ENCODE measurements at regions not wholly inside any gene's neighbourhood (a gene's known extent, or its start where the extent isn't known, plus 50 kb on each side); places are given as distances from the start of the nearest gene placed in this dataset.
"Not testable (repeated sequence)": the region's sequence is repeated elsewhere in the genome, so short reads cannot be mapped to it uniquely, and the experiment has no call there.

DNA sequence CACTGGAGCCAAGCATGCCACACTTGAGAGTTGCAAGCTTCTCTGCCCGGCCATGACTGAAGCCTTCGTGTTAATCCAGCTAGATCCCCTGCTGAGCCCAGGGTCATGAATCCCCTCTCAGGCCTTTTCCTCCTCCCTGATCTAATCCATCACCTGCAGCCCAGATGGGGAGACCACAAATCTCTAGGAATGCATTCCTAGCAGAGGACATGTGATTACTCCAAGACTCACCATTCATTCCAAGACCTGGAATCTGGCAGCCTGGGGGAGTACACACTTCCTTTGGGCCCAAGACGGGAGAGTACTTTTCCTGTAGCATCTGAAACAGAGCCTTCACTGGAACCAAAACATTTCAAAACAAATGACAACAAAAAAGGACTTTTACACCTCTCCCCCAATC is 269.3 kb upstream of the NFIA start:
- CTCF ChIA-PET, result no interaction called here
- H3K27ac ChIP-seq, result no peak overlapping the region
- POLR2A ChIA-PET (ENCODE audit: low non-redundant PET), result no interaction called here
- TF ChIP-seq, protein P1, sequence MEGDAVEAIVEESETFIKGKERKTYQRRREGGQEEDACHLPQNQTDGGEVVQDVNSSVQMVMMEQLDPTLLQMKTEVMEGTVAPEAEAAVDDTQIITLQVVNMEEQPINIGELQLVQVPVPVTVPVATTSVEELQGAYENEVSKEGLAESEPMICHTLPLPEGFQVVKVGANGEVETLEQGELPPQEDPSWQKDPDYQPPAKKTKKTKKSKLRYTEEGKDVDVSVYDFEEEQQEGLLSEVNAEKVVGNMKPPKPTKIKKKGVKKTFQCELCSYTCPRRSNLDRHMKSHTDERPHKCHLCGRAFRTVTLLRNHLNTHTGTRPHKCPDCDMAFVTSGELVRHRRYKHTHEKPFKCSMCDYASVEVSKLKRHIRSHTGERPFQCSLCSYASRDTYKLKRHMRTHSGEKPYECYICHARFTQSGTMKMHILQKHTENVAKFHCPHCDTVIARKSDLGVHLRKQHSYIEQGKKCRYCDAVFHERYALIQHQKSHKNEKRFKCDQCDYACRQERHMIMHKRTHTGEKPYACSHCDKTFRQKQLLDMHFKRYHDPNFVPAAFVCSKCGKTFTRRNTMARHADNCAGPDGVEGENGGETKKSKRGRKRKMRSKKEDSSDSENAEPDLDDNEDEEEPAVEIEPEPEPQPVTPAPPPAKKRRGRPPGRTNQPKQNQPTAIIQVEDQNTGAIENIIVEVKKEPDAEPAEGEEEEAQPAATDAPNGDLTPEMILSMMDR (conservative IDR thresholded peaks at IDR 0.05; ENCODE audit: low read depth), result no peak
- DNase-seq (ENCODE audit: low spot score), result no peak

DNA sequence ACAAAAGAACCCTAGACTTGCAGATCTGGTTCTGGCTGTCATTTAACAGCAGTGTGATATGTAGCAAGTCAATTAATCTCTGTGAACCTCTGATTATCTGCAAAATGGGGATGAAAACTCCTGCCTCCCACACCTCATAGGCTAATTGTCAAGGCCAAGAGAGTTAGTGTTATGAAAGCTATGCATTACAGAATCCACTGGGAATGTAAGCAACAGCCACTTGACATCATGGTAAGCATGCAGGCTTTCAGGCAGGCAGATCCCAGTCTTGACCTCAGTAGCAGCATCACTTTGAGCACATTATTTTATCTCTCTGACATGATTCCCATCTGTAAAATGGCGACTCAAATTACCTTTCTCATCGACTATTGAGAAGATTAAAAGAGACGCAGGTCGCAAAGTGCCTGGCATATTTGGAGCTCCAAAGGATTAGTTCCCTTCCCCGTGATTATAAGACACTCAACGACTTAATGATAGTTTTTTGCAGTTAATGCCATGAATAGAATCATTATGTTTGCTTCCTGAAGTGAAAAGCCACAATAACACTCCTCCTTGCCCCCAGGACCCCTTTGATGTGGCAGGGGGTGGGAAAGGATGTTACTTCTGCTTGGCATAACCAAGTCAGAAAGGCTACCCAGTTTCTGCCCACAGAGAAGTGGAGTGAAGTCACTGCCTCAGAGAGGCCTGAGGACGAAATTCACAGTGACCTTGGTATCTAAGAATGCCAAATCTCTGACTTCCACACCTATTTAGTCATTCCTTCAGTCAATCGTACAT is 273.0 kb upstream of the NFIA start:
- DNase-seq (ENCODE audit: low spot score), result no peak
- TF ChIP-seq, protein P1 (conservative IDR thresholded peaks at IDR 0.05; ENCODE audit: low read depth), result no peak
- POLR2A ChIA-PET (ENCODE audit: low non-redundant PET), result no interaction called here
- no peak overlapping the region for H3K27ac ChIP-seq
- CTCF ChIA-PET, result no interaction called here

DNA sequence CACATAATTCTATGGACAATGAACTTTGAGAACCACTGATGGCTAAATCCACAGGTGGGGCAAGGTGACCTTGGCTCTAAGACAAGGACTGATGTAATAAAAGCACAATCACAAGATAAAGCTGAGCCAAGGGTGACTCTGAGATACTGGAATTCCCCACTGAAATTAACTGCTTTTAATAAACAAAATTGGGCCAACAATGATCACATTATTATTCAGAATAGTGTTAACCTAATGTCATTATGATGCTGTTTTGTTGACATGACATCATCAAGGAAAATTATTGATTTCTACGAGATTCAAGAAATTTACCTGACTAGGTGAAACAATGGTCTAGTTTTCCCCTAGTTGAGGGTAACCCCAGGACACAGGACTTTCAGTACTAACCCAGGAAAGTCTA is 273.7 kb upstream of the NFIA start:
- ChIA-PET POLR2A (ENCODE audit: low non-redundant PET) (no interaction called here), CTCF (no interaction called here)
- no peak for DNase-seq (ENCODE audit: low spot score)
- TF ChIP-seq, protein P1 (conservative IDR thresholded peaks at IDR 0.05; ENCODE audit: low read depth), result no peak
- no peak overlapping the region for H3K27ac ChIP-seq

DNA sequence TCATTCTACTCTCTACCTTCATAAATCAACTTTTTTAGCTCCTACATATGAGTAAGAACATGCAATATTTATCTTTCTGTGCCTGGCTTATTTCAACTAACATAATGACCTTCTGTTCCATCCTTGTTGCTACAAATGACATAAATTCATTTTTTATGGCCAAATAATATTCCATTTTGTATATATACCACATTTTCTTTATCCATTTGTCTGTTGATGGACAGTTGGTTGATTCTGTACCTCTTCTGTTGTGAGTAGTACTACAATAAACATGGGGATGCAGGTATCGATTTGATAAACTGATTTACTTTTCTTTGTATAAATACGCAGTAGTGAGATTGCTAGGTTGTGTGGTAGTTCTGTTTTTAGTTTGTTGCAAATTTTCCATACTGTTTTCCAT is 279.5 kb upstream of the NFIA start:
- DNase-seq (ENCODE audit: low spot score), result no peak
- CTCF ChIA-PET, result no interaction called here
- TF ChIP-seq, protein P1 (conservative IDR thresholded peaks at IDR 0.05; ENCODE audit: low read depth), result no peak
- no peak overlapping the region for H3K27ac ChIP-seq
- POLR2A ChIA-PET (ENCODE audit: low non-redundant PET), result no interaction called here

DNA sequence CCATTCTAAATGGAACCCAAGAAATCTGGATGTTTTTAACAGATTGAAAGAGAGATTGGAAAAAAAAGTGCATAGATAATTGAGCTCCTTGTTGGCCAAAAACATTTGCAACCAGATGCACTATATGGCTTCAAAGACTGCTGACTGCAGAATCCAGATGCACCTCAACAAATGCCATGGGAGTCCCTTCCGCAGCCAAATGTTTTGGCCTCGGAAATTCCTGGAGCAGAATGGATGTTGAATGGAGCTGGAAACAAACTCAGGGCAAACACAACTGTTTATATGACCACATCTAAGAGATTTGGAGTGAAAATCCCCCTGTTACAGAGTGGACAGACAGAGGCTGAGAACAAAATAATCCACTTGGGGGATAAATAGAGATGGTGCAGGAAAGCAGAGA is 285.0 kb upstream of the NFIA start:
- DNase-seq (ENCODE audit: low spot score), result no peak
- CTCF ChIA-PET, result interaction anchor here (0.6 kb wide), 2 partner anchors 182 to 316 kb away, joined by 3 to 4 read pairs; no protein-coding TSS in a partner anchor
- TF ChIP-seq, protein P1 (conservative IDR thresholded peaks at IDR 0.05; ENCODE audit: low read depth), result no peak
- H3K27ac ChIP-seq, result no peak overlapping the region
- POLR2A ChIA-PET (ENCODE audit: low non-redundant PET), result no interaction called here

DNA sequence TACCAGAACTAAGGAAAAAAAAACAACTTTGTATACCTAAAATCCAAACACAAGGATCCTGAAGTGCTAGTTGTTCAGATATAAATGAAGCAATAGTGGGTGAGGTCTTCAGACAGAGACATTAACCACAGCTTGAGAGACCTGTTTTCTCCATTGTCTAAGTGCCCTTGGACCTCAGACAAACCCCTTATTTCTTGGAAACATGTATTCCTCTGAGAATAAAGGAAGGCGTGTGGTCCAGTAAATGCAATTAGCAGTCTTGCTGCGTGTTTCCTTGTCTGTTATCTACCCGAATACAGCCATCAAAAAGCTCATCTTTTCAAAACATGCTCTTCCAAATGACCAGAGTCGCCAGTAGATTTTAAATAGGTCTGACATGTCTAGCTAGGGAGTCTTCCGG is 291.1 kb upstream of the NFIA start:
- no peak overlapping the region for H3K27ac ChIP-seq
- ChIA-PET CTCF (no interaction called here), POLR2A (ENCODE audit: low non-redundant PET) (no interaction called here)
- DNase-seq (ENCODE audit: low spot score), result no peak
- TF ChIP-seq, protein P1 (conservative IDR thresholded peaks at IDR 0.05; ENCODE audit: low read depth), result no peak

DNA sequence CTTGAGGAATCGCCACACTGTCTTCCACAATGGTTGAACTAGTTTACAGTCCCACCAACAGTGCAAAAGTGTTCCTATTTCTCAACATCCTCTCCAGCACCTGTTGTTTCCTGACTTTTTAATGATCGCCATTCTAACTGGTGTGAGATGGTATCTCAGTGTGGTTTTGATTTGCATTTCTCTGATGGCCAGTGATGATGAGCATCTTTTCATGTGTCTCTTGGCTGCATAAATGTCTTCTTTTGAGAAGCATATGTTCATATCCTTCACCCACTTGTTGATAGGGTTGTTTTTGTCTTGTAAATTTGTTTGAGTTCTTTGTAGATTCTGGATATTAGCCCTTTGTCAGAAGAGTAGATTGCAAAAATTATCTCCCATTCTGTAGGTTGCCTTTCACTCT is 309.3 kb upstream of the NFIA start:
- CTCF ChIA-PET; DNase-seq (ENCODE audit: low spot score): not testable (repeated sequence)

More for the DNA sequence above, 309.3 kb upstream of the NFIA start:
- POLR2A ChIA-PET (ENCODE audit: low non-redundant PET); H3K27ac ChIP-seq: not testable (repeated sequence)
